GM12864 (cell line): ENCODE measurements at regions not wholly inside any gene's neighbourhood (a gene's known extent, or its start where the extent isn't known, plus 50 kb on each side); places are given as distances from the start of the nearest gene placed in this dataset.

Experiments used
- DNase-seq: peaks from one replicate; pipeline ENCODE4 v3.0.0-alpha.2; 2011; ENCODE audit warnings: low read depth
- H3K4me3 ChIP-seq: 2 replicates; pipeline ENCODE4 v1.5.1; 2011; ENCODE audit warnings: mild to moderate bottlenecking, low read depth, low read length, control low read depth
- TF ChIP-seq, protein P1 (sequence below): IDR thresholded peaks from 2 replicates; pipeline ENCODE4 v1.5.1; 2011; ENCODE audit warnings: low read depth, mild to moderate bottlenecking, moderate library complexity, low read length, control low read depth, inconsistent platforms; ENCODE audit errors: missing control alignments

DNA sequence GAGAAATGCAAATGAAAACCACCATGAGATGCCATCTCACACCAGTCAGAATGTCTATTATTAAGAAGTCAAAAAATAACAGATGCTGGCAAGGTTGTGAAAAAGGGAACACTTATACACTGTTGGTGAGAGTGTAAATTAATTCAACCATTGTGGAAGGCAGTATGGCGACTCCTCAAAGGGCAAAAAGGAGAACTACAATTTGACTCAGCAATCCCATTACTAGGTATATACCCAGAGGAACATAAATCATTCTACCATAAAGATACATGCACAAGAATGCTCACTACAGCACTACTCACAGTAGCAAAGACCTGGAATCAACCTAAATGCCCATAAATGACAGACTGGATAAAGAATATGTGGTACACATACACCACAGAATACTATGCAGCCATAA is 161.1 kb upstream of the PDGFD start:
- no peak overlapping the region for H3K4me3 ChIP-seq
- TF ChIP-seq, protein P1, sequence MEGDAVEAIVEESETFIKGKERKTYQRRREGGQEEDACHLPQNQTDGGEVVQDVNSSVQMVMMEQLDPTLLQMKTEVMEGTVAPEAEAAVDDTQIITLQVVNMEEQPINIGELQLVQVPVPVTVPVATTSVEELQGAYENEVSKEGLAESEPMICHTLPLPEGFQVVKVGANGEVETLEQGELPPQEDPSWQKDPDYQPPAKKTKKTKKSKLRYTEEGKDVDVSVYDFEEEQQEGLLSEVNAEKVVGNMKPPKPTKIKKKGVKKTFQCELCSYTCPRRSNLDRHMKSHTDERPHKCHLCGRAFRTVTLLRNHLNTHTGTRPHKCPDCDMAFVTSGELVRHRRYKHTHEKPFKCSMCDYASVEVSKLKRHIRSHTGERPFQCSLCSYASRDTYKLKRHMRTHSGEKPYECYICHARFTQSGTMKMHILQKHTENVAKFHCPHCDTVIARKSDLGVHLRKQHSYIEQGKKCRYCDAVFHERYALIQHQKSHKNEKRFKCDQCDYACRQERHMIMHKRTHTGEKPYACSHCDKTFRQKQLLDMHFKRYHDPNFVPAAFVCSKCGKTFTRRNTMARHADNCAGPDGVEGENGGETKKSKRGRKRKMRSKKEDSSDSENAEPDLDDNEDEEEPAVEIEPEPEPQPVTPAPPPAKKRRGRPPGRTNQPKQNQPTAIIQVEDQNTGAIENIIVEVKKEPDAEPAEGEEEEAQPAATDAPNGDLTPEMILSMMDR, result no peak
- DNase-seq, result no peak

- H3K4me3 ChIP-seq, result no peak overlapping the region
- no peak for DNase-seq
- TF ChIP-seq, protein P1, result no peak
Observed at GRCh38 chr11:104324276-104324675, 160.3 kb upstream of the PDGFD start.

GRCh38 chr11:104323841-104324240 is 159.9 kb upstream of the PDGFD start:
- TF ChIP-seq, protein P1, result no peak
- no peak for DNase-seq
- H3K4me3 ChIP-seq, result no peak overlapping the region

- DNase-seq, result no peak
- TF ChIP-seq, protein P1, result no peak
- H3K4me3 ChIP-seq, result no peak overlapping the region
Observed at GRCh38 chr11:104322696-104323095, 158.7 kb upstream of the PDGFD start.

GRCh38 chr11:104320956-104321355 is 157.0 kb upstream of the PDGFD start:
- TF ChIP-seq, protein P1, result no peak
- no peak overlapping the region for H3K4me3 ChIP-seq
- no peak for DNase-seq

- TF ChIP-seq, protein P1, result no peak
- H3K4me3 ChIP-seq, result no peak overlapping the region
Observed at GRCh38 chr11:104320097-104320496, 156.2 kb upstream of the PDGFD start.

DNA sequence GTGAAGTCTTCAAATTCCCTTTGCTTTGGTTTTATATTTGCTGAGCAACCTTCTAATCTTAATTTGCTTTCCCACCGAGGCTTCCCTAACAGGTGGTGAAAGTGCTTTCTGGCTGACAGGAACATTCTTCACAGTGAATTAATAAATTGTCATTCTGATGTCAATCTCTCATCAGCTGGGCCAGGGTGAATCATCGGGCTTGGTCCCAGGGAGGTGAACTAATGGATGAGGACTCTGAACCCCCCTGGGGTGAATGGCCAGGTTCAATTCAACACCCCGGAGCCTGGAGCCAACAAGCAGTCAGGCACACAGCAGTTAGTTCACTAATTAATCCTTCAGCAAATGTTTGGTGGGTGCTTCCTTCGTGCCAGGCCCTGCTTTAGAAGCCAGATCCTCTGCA is 155.4 kb upstream of the PDGFD start:
- DNase-seq, result no peak
- TF ChIP-seq, protein P1, result no peak
- H3K4me3 ChIP-seq, result no peak overlapping the region

More at GRCh38 chr11:104320097-104320496, 156.2 kb upstream of the PDGFD start:
- DNase-seq, result no peak
